ENCODE measurements at regions not wholly inside any gene's neighbourhood (a gene's known extent, or its start where the extent isn't known, plus 50 kb on each side); places are given as distances from the start of the nearest gene placed in this dataset.

- intact Hi-C loops (cut with micrococcal nuclease; ENCODE audit: unreplicated experiment) (no loop called here), in situ Hi-C loops (cut with MboI) (no loop called here)
- no peaks in the 10 kb centered on the region for H3K27me3 ChIP-seq (replicated peaks in 1 of 2; ENCODE audit: control insufficient read depth in 2 of 2, insufficient read depth in 2 of 2, low read length in 1 of 2)
- H3K9me3 ChIP-seq (replicated peaks; ENCODE audit: control insufficient read depth, insufficient read depth, low read length), result no peaks in the 10 kb centered on the region
- no peak overlapping the region for H3K9ac ChIP-seq (ENCODE audit: control insufficient read depth, insufficient read depth, low read length)
- H2AFZ ChIP-seq (ENCODE audit: control insufficient read depth, low read depth, low read length), result no peak overlapping the region
- no peak overlapping the region for H3K27ac ChIP-seq (ENCODE audit: control insufficient read depth, insufficient read depth)
- no peaks in the 10 kb centered on the region for H3K36me3 ChIP-seq (ENCODE audit: control insufficient read depth in 2 of 2, insufficient read depth in 2 of 2, low read length in 1 of 2)
- ChIA-PET SMC1A (ENCODE audit: uncharacterized antibody, unreplicated experiment) (interaction anchor here (1.3 to 2.7 kb wide), 4 partner anchors 10 to 25 kb away, joined by 3 to 11 read pairs (median 8); no protein-coding TSS in a partner anchor), CTCF (interaction anchor here (1.0 kb wide), 1 partner anchor 10 kb away, joined by 3 read pairs; no protein-coding TSS in a partner anchor), RAD21 (ENCODE audit: unreplicated experiment) (interaction anchor here (1.3 kb wide), 1 partner anchor 11 kb away, joined by 3 read pairs; no protein-coding TSS in a partner anchor), POLR2A (no interaction called here)
- WGBS (ENCODE audit: insufficient coverage, insufficient replicate concordance, low lambda C conversion rate, missing lambda C conversion rate), result 15% methylated on average over 2 of the region's 2 CpGs
- no peaks in the 10 kb centered on the region for H4K20me1 ChIP-seq (ENCODE audit: control insufficient read depth, insufficient read depth)
- TF ChIP-seq E2F8 (IDR thresholded peaks at IDR 0.05; ENCODE audit: low read depth, partially characterized antibody), result no peak
- TF ChIP-seq MTA2 (IDR thresholded peaks at IDR 0.05; ENCODE audit: low read depth), result no peak
- no peak for TF ChIP-seq POLR2AphosphoS5 (IDR thresholded peaks at IDR 0.05; ENCODE audit: low read length)
- TF ChIP-seq BHLHE40 (IDR thresholded peaks at IDR 0.05; ENCODE audit: borderline replicate concordance in 1 of 2, low read depth in 2 of 2, low read length in 1 of 2), result no peak
- no peak for TF ChIP-seq IRF4 (IDR thresholded peaks at IDR 0.05; ENCODE audit: low read depth, low read length)
- TF ChIP-seq NR2C2 (IDR thresholded peaks at IDR 0.05; ENCODE audit: borderline replicate concordance, control insufficient read depth, insufficient read length, low read depth), result no peak
- no peak for TF ChIP-seq WRNIP1 (IDR thresholded peaks at IDR 0.05; ENCODE audit: borderline replicate concordance, low read depth, low read length)
- TF ChIP-seq LARP7 (IDR thresholded peaks at IDR 0.05), result no peak
- TF ChIP-seq EZH2 (IDR thresholded peaks at IDR 0.05; ENCODE audit: borderline replicate concordance, control insufficient read depth, low read depth, low read length), result no peak
- no peak for TF ChIP-seq TBL1XR1 (IDR thresholded peaks at IDR 0.05; ENCODE audit: low read depth, low read length)
- no peak for TF ChIP-seq NR2C1 (IDR thresholded peaks at IDR 0.05)
- no peak for TF ChIP-seq RFX5 (IDR thresholded peaks at IDR 0.05; ENCODE audit: low read depth, low read length)
- TF ChIP-seq MAX (IDR thresholded peaks at IDR 0.05; ENCODE audit: low read depth, low read length), result no peak
- no TSS peak for BruUV-seq (replicated peaks)
- no peaks in the 10 kb centered on the region for H3K4me1 ChIP-seq (ENCODE audit: control insufficient read depth, insufficient read depth, low read length)
- ATAC-seq (no peak), FAIRE-seq (no peak), DNase-seq (ENCODE audit: low read depth, low spot score) (no peak)
- no peak overlapping the region for H3K4me3 ChIP-seq
- H3K79me2 ChIP-seq (ENCODE audit: control insufficient read depth, insufficient read depth, low read length), result no peaks in the 10 kb centered on the region
- H3K4me2 ChIP-seq (ENCODE audit: control insufficient read depth, insufficient read depth), result no peak overlapping the region
Measured at GRCh38 chr2:215677481-215677880, 241.6 kb upstream of the FN1 start.
